Erythroblast (primary cell): ENCODE measurements at regions not wholly inside any gene's neighbourhood (a gene's known extent, or its start where the extent isn't known, plus 50 kb on each side); places are given as distances from the start of the nearest gene placed in this dataset.
"Not testable (repeated sequence)": the region's sequence is repeated elsewhere in the genome, so short reads cannot be mapped to it uniquely, and the experiment has no call there.

ENCODE experiments used
- DNase-seq, 2 experiments: peaks; one replicate each; lab custom pipeline; 2025; lab: John Stamatoyannopoulos, UW
- GATA1 ChIP-seq: IDR thresholded peaks from 2 replicates; pipeline ENCODE4 v1.6.1; 2011; ENCODE audit warnings: low read depth, mild to moderate bottlenecking, control low read depth, low read length, moderate library complexity
- POLR2A ChIP-seq: IDR thresholded peaks from 2 replicates; pipeline ENCODE4 v1.6.1; 2011; ENCODE audit warnings: mild to moderate bottlenecking, low read length

DNA sequence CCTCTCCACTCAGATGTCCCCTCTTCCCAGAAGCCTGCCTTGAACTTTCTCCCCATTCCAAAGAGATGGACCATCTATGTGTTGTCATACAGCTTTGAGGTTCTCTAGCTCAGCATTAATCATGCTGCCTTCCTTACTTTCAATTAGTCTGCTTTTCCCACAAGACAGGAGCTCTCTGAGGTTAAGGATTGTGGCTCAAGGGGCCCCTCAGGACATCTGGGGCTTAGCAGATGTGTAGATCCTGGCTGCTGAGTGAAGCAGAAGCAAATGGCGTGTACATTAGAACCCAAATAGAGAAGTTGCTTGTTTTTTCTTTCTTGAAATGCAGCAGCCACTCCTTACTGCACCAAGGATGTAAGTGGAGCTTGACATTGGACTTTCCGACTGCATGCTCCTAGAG lies 330.5 kb upstream of the TNRC6C start:
- TF ChIP-seq POLR2A (no peak), GATA1 (no peak)
- no peak for DNase-seq

DNA sequence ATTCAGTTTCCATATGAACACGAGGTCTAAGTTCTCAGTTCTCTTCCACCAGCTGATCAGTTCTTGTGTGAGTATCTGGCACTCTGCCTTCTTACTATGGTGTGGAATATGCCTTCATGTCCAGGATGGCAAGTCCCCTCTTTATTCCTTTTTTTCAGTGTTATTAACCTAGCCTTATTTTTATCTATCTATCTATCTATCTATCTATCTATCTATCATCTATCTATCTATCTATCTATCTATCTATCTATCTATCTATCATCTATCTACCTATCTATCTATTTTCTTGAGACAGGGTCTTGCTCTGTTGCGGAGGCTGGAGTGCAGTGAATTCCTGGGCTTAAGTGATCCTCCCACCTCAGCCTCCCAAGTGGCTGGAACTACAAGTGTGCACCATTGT lies 329.2 kb upstream of the TNRC6C start:
- not testable (repeated sequence) for DNase-seq

DNA sequence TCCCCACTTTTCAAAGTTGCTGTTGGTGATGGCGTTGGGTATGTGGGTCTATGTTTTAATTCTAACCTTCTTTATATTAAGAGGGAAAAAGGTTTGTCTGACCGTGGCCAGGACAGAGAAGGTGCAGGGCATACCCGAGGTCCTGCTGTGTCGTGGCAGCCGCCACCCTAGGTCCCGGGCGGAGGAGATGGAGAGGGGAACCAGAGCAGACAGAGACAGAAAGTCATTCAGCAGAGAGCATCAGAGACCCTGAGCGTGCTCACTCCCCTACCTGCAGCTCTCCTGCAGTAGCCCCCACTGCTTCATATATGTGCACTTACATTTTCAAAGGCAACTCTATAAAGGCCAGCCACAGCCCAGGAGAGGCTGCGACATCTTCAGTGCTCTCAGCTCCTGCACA lies 327.2 kb upstream of the TNRC6C start:
- TF ChIP-seq GATA1, result no peak
- TF ChIP-seq POLR2A, result no peak
- no peak for DNase-seq

DNA sequence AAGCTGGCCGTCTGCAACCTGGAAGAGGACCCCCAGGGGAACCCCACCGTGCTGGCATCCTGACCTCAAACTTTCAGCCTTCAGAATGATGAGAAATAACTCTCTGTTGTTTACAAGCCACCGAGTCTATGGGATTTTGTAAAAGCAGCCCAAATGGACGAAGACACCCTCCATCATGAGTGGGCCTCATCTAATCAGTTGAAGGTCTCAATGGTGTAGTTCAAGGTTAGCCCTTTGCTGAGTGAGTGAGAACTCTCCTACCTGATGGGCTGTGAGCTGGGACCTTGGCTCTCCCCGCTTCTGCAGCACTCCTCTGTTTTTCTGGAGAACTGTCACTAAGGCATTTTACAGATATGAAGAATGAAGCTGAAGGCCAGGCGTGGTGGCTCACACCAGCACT lies 325.9 kb upstream of the TNRC6C start:
- TF ChIP-seq POLR2A, result no peak
- no peak for TF ChIP-seq GATA1

DNA sequence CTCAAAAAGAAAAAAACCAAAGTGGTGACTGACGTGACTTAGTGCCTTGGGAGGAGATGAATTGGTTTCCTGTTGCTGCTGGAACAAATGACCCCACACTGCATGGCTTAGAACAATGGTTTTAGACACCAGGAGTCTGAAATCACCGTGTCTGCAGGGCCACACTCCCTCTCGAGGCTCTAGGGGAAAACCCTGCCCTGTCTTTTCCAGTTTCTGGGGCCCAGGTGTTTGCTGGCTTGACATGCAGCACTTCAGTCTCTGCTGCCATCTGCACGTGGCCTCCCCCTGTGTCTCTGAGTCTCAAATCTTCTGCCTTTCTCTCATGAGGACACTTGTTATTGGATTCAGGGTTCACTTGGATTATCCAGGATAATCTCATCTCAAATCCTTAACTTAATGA lies 323.8 kb upstream of the TNRC6C start:
- no peak for DNase-seq
- TF ChIP-seq POLR2A (no peak), GATA1 (no peak)

More for the DNA sequence above, 325.9 kb upstream of the TNRC6C start:
- no peak for DNase-seq

DNA sequence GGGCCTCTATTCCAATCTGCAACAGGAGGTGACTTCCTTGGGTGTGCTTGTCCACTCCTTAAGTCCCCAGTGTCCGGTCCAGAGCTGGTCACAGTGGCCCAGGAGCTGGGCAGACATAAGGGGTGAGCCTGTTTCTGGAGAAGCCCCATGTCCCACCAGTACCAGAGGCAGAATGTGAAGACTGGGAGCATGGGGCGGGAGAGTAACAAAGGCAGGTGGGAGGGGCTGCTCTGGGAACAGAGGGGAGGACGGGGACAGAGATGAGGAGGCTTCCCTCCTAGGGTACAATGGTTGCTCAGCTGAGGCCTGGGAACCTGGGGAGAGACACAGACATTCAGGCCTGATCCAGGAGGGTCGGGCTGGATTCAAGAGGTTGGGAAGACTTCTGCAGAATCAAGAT lies 323.3 kb upstream of the TNRC6C start:
- no peak for DNase-seq
- no peak for TF ChIP-seq POLR2A
- no peak for TF ChIP-seq GATA1

DNA sequence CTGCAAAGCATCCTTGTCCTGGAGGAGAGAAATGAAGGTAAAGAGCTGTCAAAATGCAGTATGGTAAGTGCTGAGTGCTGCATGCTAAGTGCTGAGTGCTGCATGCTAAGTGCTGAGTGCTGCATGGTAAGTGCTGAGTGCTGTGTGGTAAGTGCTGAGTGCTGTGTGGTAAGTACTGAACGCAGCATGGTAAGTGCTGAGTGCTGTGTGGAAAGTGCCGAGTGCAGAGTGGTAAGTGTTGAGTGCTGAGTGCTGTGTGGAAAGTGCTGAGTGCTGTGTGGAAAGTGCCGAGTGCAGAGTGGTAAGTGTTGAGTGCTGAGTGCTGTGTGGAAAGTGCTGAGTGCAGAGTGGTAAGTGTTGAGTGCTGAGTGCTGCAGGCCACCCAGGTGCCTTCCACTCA lies 322.7 kb upstream of the TNRC6C start:
- DNase-seq, result not testable (repeated sequence)

DNA sequence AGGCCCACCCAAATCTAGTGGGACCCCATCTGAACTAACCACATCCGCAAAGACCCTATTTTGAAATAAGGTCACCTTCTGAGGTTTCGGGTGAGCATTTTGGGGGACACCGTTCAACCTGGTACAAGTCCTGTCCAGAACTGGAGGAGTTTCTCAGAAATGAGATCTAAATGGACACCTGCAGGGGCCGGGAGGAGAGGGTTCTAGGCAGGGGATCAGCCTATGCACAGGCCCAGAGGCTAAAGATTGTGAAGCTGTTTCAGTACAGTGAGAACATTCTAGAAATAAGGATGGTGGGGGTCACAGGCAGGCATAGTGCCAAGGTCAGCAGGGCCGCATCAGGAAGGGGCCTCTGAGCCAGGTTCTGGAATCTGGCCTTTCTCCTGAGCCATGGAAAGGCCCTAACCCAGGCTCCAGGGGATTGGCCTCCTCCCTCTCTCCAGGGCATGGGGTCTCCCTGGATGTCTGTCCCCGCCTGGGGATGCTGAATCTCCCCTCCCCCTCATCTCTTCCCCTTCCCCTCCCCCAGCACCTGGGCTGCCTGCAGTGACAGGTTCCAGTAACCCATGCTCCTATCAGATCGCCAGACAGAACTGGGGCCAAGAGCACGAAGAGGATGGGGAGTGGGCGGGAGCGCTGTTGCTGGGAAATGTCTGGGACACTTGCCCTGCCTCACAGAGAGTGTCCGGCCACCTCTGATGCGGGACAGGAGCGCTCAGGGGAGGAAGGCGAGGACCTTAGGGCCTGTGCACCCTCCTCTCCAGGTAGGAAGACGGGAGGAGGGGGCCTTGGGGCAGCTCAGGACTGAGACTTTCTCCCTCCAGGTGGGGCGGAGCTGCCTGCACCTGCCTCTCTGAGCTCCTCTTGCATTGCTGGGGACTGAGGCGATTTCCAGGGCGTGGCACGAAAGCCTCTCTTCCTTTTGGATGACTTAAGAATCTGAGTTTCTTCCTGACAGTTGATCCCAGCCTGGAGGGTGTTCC lies 321.4 kb upstream of the TNRC6C start:
- TF ChIP-seq GATA1 (no peak), POLR2A (no peak)
- no peak for DNase-seq

DNA sequence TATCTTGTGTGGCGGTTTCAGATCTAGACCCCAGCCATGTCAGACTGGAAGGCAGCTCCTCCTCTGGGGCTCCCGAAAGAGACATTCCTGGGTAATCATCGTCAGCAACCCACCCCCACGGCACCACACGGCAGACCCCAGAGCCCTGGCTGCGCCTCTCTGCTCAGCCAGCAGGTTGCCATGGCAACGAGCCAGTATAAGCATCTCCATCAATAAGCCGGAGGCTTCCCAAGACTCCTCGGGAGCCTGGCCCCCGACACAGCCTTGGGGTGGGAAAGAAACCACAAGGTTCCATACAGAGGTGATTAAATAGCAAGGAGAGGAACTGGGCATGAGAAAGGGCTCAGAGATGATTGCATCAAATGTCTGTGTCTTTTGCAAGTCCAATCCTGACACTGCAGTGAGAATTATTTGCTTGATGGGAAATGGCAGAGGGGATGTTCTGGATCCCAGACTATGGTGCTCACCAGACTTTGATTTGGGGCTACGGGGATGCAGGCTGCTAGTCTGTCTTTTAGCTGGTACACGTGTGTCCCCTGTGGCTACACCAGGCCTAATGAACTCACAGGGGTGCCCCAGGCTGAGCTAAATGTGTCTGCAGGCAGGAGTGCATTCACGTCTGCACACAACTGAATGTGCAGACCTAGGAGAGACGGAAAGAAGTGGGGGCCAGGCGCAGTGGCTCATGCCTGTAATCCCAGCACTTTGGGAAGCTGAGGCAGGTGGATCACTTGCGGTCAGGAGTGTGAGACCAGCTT lies 320.5 kb upstream of the TNRC6C start:
- TF ChIP-seq GATA1 (no peak), POLR2A (no peak)
- no peak for DNase-seq

DNA sequence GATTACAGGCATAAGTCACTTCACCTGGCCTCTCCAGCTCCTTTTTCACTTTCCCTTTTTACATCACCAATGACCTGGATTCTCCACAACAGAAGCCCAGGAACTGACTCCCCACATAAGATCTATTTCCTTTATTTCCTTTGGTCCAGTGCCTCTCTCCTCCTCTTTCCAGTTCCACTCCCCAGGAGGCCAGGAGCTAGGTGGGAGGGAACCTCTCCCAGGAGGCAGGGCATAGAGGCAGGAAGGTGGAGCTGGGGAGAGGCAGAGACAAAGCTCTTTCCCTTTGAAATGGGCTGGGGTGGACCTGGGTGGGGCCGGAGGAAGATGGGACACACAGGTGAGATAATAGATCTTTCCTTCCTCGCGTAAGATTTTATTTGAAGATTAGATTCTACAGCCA lies 318.3 kb upstream of the TNRC6C start:
- DNase-seq, result no peak
- TF ChIP-seq POLR2A (no peak), GATA1 (no peak)

DNA sequence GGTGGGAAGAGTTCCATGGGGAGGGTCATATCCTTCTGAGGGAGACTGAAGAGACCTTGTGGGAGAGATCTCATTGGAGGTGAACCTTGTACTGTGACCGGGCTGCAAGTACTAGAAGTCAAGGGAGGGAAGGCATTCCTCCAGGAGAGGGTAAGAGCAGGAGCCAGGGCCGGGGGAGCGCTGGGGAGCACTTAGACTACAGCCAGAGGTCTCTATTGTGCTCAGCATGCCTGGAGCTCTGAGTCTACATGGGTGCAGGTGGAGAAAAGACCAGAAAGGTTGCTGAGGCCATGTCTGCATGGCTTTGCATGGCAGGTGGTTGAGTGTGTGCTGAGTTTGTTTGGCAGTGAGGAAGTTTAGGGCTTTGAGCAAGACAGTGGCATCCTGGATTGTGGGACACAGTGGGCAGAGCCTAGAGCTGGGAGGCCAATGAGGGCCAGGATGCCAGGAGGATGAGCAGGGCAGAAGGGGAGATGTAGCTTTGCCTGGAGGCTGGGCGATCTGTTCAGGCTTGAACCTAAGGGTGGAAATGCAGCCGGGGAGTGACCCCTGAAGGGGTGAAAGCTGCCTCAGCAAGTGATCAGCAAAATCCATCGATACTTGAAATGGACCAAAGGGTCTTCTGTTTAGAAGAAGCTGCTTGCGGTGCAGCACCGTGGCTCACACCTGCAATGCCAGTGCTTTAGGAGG lies 317.4 kb upstream of the TNRC6C start:
- TF ChIP-seq GATA1 (no peak), POLR2A (no peak)
- DNase-seq, result no peak

DNA sequence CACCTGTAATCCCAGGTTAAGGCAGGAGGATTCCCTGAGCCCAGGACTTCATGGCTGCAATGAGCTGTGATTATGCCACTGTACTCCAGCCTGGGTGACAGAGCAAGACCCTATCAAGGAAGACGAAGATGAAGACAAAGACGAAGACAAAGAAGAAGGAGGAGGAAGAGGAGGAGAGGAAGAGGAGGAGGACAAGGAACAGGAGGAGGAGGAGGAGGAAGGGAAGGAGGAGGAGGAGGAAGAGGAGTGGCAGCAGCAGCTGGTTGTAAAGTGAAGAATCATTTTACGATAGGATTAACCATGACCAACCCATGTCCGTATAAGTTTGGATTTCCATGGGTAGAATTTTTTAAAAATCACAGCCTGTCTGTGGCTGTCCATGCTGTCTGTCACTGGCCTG lies 316.8 kb upstream of the TNRC6C start:
- DNase-seq, result no peak
- TF ChIP-seq POLR2A, result no peak
- TF ChIP-seq GATA1, result no peak

DNA sequence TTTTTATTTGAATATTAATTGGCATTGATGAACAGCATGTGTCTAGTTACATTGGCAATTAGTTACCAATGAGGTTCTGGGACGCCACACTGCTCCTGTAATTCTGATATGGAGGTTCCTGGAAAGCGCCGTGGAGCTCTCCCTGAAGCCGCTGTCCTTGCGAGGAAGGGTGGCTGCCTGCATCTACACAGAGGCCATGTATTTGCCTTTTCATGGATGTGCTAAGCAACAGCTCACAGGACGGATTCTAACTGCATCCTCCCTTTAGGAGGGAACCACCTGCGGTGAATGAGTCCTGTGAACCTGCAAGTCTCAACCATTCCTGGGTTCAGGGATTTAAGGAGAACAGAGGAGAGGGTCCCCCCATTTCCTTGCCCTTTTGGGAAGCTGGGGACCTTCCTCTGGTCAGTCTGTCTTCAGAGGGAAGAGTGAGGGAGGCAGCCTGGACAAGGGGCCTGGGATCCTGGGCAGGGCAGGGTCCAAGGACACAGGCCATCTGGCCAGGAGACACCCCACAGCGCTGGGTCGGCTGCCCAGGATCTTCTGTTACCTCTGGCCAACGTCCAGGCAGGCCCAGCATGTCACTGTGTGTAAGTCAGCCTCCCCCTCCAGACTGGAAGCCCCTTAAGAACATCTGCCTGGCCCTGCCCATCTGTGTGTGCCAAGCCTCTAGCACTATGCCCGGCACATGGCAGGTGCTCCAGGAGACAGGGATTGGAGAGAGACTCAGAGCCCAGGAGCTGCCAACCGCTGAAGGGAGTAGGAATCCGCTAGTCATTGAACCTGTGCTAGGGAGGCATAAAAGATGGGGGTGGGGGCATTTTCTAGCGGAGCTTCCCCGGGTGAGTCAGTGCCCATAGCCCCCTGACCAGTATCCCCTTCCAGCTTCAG lies 314.1 kb upstream of the TNRC6C start:
- no peak for DNase-seq
- no peak for TF ChIP-seq GATA1
- TF ChIP-seq POLR2A, result no peak
